GM12872 (cell line): ENCODE measurements at regions not wholly inside any gene's neighbourhood (a gene's known extent, or its start where the extent isn't known, plus 50 kb on each side); places are given as distances from the start of the nearest gene placed in this dataset.

Source experiments
- TF ChIP-seq, protein P1 (sequence below): IDR thresholded peaks from 3 replicates; pipeline ENCODE4 v1.5.1; 2011; ENCODE audit warnings: low read depth, mild to moderate bottlenecking, low read length, moderate library complexity; ENCODE audit not compliant: insufficient read depth

DNA sequence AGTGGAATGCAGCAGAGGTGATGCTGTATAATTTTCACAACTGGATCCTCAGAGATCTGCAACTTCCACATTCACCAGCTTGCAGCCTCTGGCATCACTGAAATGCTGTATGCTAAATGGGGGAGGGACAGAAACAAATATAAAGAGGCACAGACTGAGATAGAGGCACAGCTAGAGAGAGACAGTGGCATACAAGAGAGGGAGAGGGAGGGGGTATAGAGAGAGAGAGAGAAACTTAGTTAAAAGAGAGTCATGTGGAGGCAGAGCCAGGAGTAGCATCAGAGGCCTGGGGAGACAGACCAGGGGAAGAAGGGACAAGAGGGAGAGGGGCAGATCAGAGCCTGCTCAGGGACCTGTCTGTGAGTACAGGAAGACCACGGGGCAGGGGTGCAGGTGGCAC, 84.5 kb upstream of the GRIK3 start:
- TF ChIP-seq, protein P1, sequence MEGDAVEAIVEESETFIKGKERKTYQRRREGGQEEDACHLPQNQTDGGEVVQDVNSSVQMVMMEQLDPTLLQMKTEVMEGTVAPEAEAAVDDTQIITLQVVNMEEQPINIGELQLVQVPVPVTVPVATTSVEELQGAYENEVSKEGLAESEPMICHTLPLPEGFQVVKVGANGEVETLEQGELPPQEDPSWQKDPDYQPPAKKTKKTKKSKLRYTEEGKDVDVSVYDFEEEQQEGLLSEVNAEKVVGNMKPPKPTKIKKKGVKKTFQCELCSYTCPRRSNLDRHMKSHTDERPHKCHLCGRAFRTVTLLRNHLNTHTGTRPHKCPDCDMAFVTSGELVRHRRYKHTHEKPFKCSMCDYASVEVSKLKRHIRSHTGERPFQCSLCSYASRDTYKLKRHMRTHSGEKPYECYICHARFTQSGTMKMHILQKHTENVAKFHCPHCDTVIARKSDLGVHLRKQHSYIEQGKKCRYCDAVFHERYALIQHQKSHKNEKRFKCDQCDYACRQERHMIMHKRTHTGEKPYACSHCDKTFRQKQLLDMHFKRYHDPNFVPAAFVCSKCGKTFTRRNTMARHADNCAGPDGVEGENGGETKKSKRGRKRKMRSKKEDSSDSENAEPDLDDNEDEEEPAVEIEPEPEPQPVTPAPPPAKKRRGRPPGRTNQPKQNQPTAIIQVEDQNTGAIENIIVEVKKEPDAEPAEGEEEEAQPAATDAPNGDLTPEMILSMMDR: no peak

- TF ChIP-seq, protein P1: no peak
Measured at GRCh38 chr1:37120279-37120678, 86.0 kb upstream of the GRIK3 start.

- TF ChIP-seq, protein P1: no peak
Measured at GRCh38 chr1:37123276-37124115, 89.2 kb upstream of the GRIK3 start.

- TF ChIP-seq, protein P1: no peak
Measured at GRCh38 chr1:37124501-37124900, 90.2 kb upstream of the GRIK3 start.

DNA sequence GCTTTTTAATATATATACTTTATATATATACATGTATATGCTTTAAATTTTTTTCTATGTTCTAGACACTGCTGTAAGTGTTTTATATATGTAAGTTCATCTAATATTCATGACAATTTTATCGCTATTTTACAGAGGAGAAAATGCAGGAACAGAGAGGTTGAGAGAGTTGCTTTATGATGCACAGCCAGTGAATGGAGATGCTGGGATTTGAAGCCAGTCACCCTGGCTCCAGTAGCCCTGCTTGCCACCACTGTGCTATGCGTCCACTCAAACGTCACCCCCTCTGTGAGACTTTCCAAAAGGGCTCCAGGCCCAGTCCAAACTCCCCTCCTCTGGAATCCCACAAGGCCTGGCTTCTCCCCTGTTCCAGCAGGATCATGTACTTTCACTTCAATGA, 91.0 kb upstream of the GRIK3 start:
- TF ChIP-seq, protein P1: no peak

DNA sequence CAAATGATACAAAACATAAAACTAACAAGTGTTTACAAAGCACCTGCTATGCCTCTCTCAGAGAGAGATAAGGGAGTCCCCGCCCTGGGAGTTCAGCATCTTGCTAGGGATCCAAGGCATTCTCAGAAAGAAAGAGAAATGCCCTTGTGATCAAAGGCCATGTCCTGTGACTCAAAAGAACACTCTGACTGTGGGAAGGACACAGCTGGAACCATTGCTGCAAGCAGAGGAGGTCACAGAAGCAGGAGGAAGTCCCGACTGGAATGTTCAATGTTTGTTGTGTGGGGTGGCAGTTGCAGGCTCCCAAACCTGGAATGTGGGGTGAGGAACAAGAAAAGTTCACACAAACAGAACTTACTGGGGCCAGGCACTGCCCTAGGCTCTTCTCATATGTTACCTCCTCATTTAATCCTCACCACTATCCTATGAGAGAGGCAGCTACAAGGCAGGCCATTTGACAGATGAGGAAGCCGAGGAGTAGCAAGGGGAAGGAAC, 93.0 kb upstream of the GRIK3 start:
- TF ChIP-seq, protein P1: no peak

DNA sequence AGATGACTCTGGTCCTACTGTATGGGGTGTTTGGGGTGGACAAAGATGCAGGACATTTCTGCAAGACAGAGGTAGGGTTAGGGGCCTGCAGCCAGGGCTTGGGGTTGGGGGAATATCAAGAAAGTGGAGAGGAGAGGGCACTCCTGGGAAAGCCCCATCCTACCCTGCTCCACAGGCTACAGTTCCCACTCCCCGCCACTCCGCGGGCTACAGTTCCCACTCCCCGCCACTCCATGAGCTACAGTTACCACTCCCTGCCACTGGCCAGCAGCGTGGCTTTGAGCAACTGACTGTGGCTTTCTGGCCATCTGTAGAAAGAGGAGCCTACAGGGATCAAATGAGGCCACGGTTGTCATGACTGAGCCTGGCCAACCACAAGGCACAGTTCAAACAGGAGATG, 93.8 kb upstream of the GRIK3 start:
- TF ChIP-seq, protein P1: no peak
